Activated naive CD8-positive, alpha-beta T cell treated with anti-CD3 and anti-CD28 coated beads, Interleukin-2, amount 50 U/mL, for 24 hours (primary cell): ENCODE measurements at regions not wholly inside any gene's neighbourhood (a gene's known extent, or its start where the extent isn't known, plus 50 kb on each side); places are given as distances from the start of the nearest gene placed in this dataset.
"Not testable (repeated sequence)": the region's sequence is repeated elsewhere in the genome, so short reads cannot be mapped to it uniquely, and the experiment has no call there.

Experiments
- ATAC-seq: fragments of 150-1000 bp; cut with Tn5 transposase; one replicate; pipeline ENCODE4 v1.10.0; 2021
- DNase-seq: peaks from one replicate; pipeline ENCODE4 v3.0.0; 2021
- H3K27ac Mint-ChIP-seq: one replicate; pipeline ENCODE4 v1.8.0; 2021; ENCODE audit warnings: mild to moderate bottlenecking, mixed read lengths
- H3K27me3 Mint-ChIP-seq: one replicate; pipeline ENCODE4 v1.8.0; 2021; ENCODE audit warnings: mixed read lengths
- H3K36me3 Mint-ChIP-seq: one replicate; pipeline ENCODE4 v1.8.0; 2021; ENCODE audit warnings: low read depth, mixed read lengths
- H3K4me1 Mint-ChIP-seq: one replicate; pipeline ENCODE4 v1.8.0; 2021; ENCODE audit warnings: mixed read lengths
- H3K4me3 Mint-ChIP-seq: one replicate; pipeline ENCODE4 v1.8.0; 2021; ENCODE audit warnings: mild to moderate bottlenecking, moderate library complexity, mixed read lengths
- H3K9me3 Mint-ChIP-seq: one replicate; pipeline ENCODE4 v1.8.0; 2021; ENCODE audit warnings: mixed read lengths

GRCh38 chr9:82761027-82761426 is 301.9 kb downstream of the RASEF start:
- Mint-ChIP-seq H3K4me1 (no peaks in the 10 kb centered on the region), H3K9me3 (peaks cover 7% of the 10 kb centered on the region), H3K27ac (no peak overlapping the region), H3K27me3 (no peaks in the 10 kb centered on the region), H3K4me3 (no peak overlapping the region), H3K36me3 (no peaks in the 10 kb centered on the region)
- ATAC-seq (no peak), DNase-seq (no peak)

DNA sequence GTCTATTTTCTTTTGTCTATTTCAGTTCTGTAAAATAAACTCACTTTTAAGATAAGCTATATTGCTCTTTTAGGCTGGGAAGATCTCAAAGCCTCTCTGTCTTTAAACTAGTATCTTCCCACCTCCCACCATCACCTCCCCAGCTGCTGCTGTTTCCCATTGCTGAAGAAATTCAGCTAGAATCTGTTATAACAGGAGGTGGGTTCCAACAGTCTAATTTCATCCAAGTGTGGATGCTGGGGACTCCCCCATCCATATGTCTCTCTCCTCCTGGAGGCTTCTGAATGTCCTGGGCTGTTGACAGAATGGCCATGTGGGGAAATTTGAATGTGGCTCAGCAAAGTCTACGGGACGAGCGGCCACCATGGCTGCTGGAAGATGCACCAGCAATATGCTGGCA is 301.0 kb downstream of the RASEF start:
- Mint-ChIP-seq H3K27ac (no peak overlapping the region), H3K9me3 (peaks cover 10% of the 10 kb centered on the region), H3K36me3 (no peaks in the 10 kb centered on the region), H3K4me1 (no peaks in the 10 kb centered on the region), H3K4me3 (no peak overlapping the region), H3K27me3 (no peaks in the 10 kb centered on the region)
- ATAC-seq (no peak), DNase-seq (no peak)

DNA sequence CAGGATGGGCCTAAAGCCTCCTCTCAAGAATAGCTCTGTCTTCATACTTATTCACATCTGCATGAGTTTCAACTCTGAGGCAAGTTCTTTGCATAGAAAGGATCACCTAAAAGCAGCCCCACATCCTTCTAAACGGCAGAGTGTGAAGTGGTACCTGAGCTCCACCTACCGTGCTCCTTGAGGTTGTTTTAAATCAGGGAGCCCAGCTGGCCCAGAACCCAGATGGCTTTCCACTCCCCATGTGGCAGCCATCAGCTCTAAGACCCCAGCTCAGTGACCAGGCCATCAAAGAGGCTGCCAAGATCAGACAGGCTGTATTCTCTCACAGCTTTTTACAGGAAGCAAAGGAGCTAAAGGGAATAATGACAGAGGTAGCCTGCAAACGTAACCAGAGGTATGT is 299.3 kb downstream of the RASEF start:
- DNase-seq (no peak), ATAC-seq (no peak)
- no peaks in the 10 kb centered on the region for H3K27me3 Mint-ChIP-seq
- no peaks in the 10 kb centered on the region for H3K4me1 Mint-ChIP-seq
- peaks cover 15% of the 10 kb centered on the region for H3K9me3 Mint-ChIP-seq
- H3K4me3 Mint-ChIP-seq = no peak overlapping the region
- H3K36me3 Mint-ChIP-seq = no peaks in the 10 kb centered on the region
- no peak overlapping the region for H3K27ac Mint-ChIP-seq

- no peak overlapping the region for H3K27ac Mint-ChIP-seq
- no peak overlapping the region for H3K4me3 Mint-ChIP-seq
- peaks cover 14% of the 10 kb centered on the region for H3K9me3 Mint-ChIP-seq
- no peak for DNase-seq
- H3K36me3 Mint-ChIP-seq = no peaks in the 10 kb centered on the region
- H3K27me3 Mint-ChIP-seq = no peaks in the 10 kb centered on the region
- no peak for ATAC-seq
- no peaks in the 10 kb centered on the region for H3K4me1 Mint-ChIP-seq
Measured at GRCh38 chr9:82764061-82764668, 298.8 kb downstream of the RASEF start.

DNA sequence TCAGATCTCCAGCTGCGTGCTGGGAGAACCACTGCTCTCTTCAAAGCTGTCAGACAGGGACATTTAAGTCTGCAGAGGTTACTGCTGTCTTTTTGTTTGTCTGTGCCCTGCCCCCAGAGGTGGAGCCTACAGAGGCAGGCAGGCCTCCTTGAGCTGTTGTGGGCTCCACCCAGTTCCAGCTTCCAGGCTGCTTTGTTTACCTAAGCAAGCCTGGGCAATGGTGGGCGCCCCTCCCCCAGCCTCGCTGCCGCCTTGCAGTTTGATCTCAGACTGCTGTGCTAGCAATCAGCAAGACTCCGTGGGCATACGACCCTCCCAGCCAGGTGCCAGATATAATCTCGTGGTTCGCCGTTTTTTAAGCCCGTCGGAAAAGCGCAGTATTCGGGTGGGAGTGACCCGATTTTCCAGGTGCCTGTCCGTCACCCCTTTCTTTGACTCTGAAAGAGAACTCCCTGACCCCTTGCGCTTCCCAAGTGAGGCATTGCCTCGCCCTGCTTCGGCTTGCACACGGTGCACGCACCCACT is 288.2 kb downstream of the RASEF start:
- H3K4me3 Mint-ChIP-seq, H3K36me3 Mint-ChIP-seq, DNase-seq, ATAC-seq, H3K27me3 Mint-ChIP-seq, H3K27ac Mint-ChIP-seq, H3K4me1 Mint-ChIP-seq, H3K9me3 Mint-ChIP-seq: not testable (repeated sequence)

DNA sequence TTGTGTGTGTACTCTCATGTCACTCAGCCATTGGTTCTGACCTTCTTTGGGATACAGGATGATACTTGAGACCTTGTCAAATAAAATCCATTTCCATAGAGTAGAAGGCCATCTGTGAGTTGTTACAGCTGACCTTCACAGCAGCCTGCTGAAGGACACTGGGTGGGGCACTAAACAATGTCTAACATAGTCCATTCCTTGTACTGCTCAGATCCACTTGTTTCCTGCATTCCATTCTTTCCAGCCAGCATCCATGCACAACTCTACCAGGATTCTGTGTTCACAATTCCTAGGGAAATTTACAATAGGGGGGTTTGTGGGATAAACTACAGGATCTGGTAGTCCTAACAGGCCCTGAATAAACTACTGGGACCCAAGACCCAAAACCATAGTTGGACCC is 286.4 kb downstream of the RASEF start:
- Mint-ChIP-seq H3K4me3 (no peak overlapping the region), H3K27ac (no peak overlapping the region), H3K4me1 (no peaks in the 10 kb centered on the region), H3K36me3 (no peaks in the 10 kb centered on the region), H3K27me3 (no peaks in the 10 kb centered on the region), H3K9me3 (peaks cover 6% of the 10 kb centered on the region)
- ATAC-seq (no peak), DNase-seq (no peak)

DNA sequence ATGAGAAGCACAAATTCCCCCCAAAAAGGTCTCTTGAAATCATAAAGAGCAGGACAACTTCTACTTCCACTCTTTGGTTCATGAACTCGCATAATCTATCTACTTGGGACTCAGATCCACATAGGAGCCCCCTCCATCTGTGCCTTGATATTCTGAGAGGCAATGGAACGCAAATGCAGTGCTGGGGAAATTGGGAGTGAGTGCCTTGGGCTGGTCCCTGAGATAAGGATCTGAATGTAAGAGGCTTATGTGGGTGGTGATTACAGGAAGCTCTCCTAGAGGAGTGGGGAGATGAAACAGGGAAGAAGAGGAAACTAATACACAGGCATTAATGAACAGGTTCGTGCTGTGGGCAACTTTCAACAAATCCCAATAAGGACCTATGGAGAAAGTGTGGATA is 285.6 kb downstream of the RASEF start:
- Mint-ChIP-seq H3K36me3 (no peaks in the 10 kb centered on the region), H3K27me3 (no peaks in the 10 kb centered on the region), H3K9me3 (peaks cover 12% of the 10 kb centered on the region), H3K4me3 (no peak overlapping the region), H3K4me1 (no peaks in the 10 kb centered on the region), H3K27ac (no peak overlapping the region)
- ATAC-seq (no peak), DNase-seq (no peak)

DNA sequence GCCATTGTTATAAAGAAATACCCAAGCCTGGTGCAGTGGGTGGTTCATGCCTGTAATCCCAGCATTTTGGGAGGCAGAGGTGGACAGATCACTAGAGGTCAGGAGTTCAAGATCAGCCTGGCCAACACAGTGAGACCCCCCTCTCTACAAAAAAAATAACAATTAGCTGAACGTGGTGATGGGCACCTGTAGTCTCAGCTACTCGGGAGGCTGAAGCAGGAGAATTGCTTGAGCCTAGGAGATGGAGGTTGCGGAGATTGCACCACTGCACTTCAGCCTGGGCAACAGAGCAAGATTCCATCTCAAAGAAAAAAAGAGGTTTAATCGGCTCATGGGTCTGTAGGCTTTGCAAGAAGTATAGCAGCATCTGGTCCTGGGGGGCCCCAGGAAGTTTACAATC is 284.0 kb downstream of the RASEF start:
- peaks cover 12% of the 10 kb centered on the region for H3K9me3 Mint-ChIP-seq
- not testable (repeated sequence) for H3K4me1 Mint-ChIP-seq, ATAC-seq, H3K36me3 Mint-ChIP-seq, H3K27ac Mint-ChIP-seq, DNase-seq, H3K27me3 Mint-ChIP-seq, H3K4me3 Mint-ChIP-seq

GRCh38 chr9:82780017-82780416 is 282.9 kb downstream of the RASEF start:
- peaks cover 12% of the 10 kb centered on the region for H3K9me3 Mint-ChIP-seq
- H3K4me1 Mint-ChIP-seq = no peaks in the 10 kb centered on the region
- no peak for DNase-seq
- ATAC-seq = no peak
- no peak overlapping the region for H3K4me3 Mint-ChIP-seq
- no peaks in the 10 kb centered on the region for H3K36me3 Mint-ChIP-seq
- no peak overlapping the region for H3K27ac Mint-ChIP-seq
- no peaks in the 10 kb centered on the region for H3K27me3 Mint-ChIP-seq

- H3K4me1 Mint-ChIP-seq = no peaks in the 10 kb centered on the region
- DNase-seq (no peak), ATAC-seq (no peak)
- no peaks in the 10 kb centered on the region for H3K36me3 Mint-ChIP-seq
- H3K9me3 Mint-ChIP-seq = peaks cover 12% of the 10 kb centered on the region
- no peak overlapping the region for H3K4me3 Mint-ChIP-seq
- no peaks in the 10 kb centered on the region for H3K27me3 Mint-ChIP-seq
- no peak overlapping the region for H3K27ac Mint-ChIP-seq
Measured at GRCh38 chr9:82781921-82782392, 281.0 kb downstream of the RASEF start.

DNA sequence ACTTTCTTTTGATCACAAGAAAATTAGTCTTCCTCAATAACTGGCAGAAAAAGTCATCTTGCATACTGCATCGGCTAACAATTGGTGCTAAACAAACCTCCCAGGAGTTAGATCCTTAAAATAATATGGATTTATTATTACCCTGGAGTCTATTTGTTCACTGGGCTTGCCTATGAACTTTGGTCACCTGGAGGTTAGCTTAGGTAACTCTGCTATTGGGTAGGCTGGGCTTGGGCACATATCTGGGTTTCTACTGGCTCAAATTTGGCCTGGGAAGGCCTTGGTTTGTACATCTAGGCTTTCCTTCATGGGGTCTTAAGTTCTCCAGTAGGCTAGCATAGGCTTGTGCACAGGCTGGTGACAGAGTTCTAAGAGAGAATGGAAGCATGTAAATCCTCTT is 279.9 kb downstream of the RASEF start:
- Mint-ChIP-seq H3K9me3 (peaks cover 11% of the 10 kb centered on the region), H3K27me3 (no peaks in the 10 kb centered on the region), H3K36me3 (no peaks in the 10 kb centered on the region), H3K4me1 (no peaks in the 10 kb centered on the region), H3K4me3 (no peak overlapping the region), H3K27ac (no peak overlapping the region)
- ATAC-seq (no peak), DNase-seq (no peak)

GRCh38 chr9:82784589-82784988 is 278.4 kb downstream of the RASEF start:
- no peak for DNase-seq
- peaks cover 11% of the 10 kb centered on the region for H3K9me3 Mint-ChIP-seq
- no peaks in the 10 kb centered on the region for H3K36me3 Mint-ChIP-seq
- no peaks in the 10 kb centered on the region for H3K4me1 Mint-ChIP-seq
- ATAC-seq = no peak
- no peak overlapping the region for H3K27ac Mint-ChIP-seq
- H3K27me3 Mint-ChIP-seq = no peaks in the 10 kb centered on the region
- no peak overlapping the region for H3K4me3 Mint-ChIP-seq

GRCh38 chr9:82789155-82789824 is 273.7 kb downstream of the RASEF start:
- DNase-seq (no peak), ATAC-seq (no peak)
- Mint-ChIP-seq H3K36me3 (no peaks in the 10 kb centered on the region), H3K4me1 (no peaks in the 10 kb centered on the region), H3K9me3 (peaks cover 4% of the 10 kb centered on the region), H3K27me3 (no peaks in the 10 kb centered on the region), H3K4me3 (no peak overlapping the region), H3K27ac (no peak overlapping the region)

- H3K9me3 Mint-ChIP-seq = peaks cover 4% of the 10 kb centered on the region
- H3K36me3 Mint-ChIP-seq = no peaks in the 10 kb centered on the region
- H3K27ac Mint-ChIP-seq = no peak overlapping the region
- H3K4me1 Mint-ChIP-seq = no peaks in the 10 kb centered on the region
- ATAC-seq = no peak
- H3K4me3 Mint-ChIP-seq = no peak overlapping the region
- no peak for DNase-seq
- no peaks in the 10 kb centered on the region for H3K27me3 Mint-ChIP-seq
Measured at GRCh38 chr9:82790875-82791274, 272.1 kb downstream of the RASEF start.

GRCh38 chr9:82791692-82792091 is 271.2 kb downstream of the RASEF start:
- ATAC-seq (no peak), DNase-seq (no peak)
- no peaks in the 10 kb centered on the region for H3K27me3 Mint-ChIP-seq
- no peaks in the 10 kb centered on the region for H3K4me1 Mint-ChIP-seq
- no peak overlapping the region for H3K27ac Mint-ChIP-seq
- H3K9me3 Mint-ChIP-seq = peaks cover 4% of the 10 kb centered on the region
- H3K4me3 Mint-ChIP-seq = no peak overlapping the region
- H3K36me3 Mint-ChIP-seq = no peaks in the 10 kb centered on the region
